ENCODE measurements at regions not wholly inside any gene's neighbourhood (a gene's known extent, or its start where the extent isn't known, plus 50 kb on each side); places are given as distances from the start of the nearest gene placed in this dataset.

GRCh38 chr4:126375462-126376054 lies 1060.8 kb downstream of the FAT4 start:
- TF ChIP-seq POLR2A (IDR thresholded peaks at IDR 0.05) (no peak), CTCF (IDR thresholded peaks at IDR 0.05) (no peak)

Data from lower leg skin (tissue), 3 donors.